T-cell (primary cell): ENCODE measurements at regions not wholly inside any gene's neighbourhood (a gene's known extent, or its start where the extent isn't known, plus 50 kb on each side); places are given as distances from the start of the nearest gene placed in this dataset.

Source experiments
- ATAC-seq, 4 experiments: fragments of 200-7000 bp in 3 of 4; fragments of 150-1000 bp in 1 of 4; cut with Tn5 transposase; replicated peaks in 1 of 4; 1 replicate in 3 of 4; 2 replicates in 1 of 4; pipeline ENCODE4 v1.10.0; 2021; ENCODE audit warnings: moderate library complexity in 3 of 4, mild to moderate bottlenecking in 2 of 4, moderate number of reproducible peaks in 1 of 4
- CTCF ChIA-PET, 2 donors: fragments of 300-600 bp; sonication (Branson Sonifier 250); formaldehyde crosslinking; loops; one replicate each; lab custom pipeline; 2022; ENCODE audit warnings: antibody characterized with exemption in 2 of 2; lab: Charles Lee
- POLR2A ChIA-PET, 2 donors: fragments of 300-600 bp; sonication (Branson Sonifier 250); formaldehyde crosslinking; loops; one replicate each; lab custom pipeline; 2022; ENCODE audit warnings: antibody characterized with exemption in 2 of 2; lab: Charles Lee
- DNase-seq, 35 experiments: peaks; one replicate each; pipeline versions ENCODE4 v3.0.0 to v3.0.0-alpha.2; 2013 to 2023
- H3K27ac ChIP-seq: one replicate; pipeline ENCODE4 v1.5.1; 2013; ENCODE audit warnings: low read length
- H3K27me3 ChIP-seq, 2 experiments: replicated peaks in 1 of 2; 1 replicate in 1 of 2; 2 replicates in 1 of 2; pipeline versions ENCODE4 v1.6.1 to v1.7.0; 2013; ENCODE audit warnings: low read length in 1 of 2, mixed read lengths in 1 of 2; ENCODE audit not compliant: control insufficient read depth in 2 of 2, insufficient read depth in 2 of 2; ENCODE audit errors: extremely low read depth in 1 of 2
- H3K36me3 ChIP-seq, 2 donors: 1 replicate in 1 of 2; 2 replicates in 1 of 2; pipeline versions ENCODE4 v1.6.1 to v1.7.0; 2013; ENCODE audit warnings: low read length in 1 of 2; ENCODE audit not compliant: control insufficient read depth in 2 of 2, insufficient read depth in 1 of 2; ENCODE audit errors: extremely low read depth in 1 of 2
- H3K4me1 ChIP-seq, 2 experiments: 1 replicate in 1 of 2; 2 replicates in 1 of 2; pipeline versions ENCODE4 v1.6.1 to v1.7.0; 2013; ENCODE audit warnings: low read length in 2 of 2, mixed read lengths in 1 of 2; ENCODE audit not compliant: insufficient read depth in 2 of 2, control insufficient read depth in 1 of 2; ENCODE audit errors: extremely low read depth in 1 of 2
- H3K4me3 ChIP-seq, 2 donors: 1 replicate in 1 of 2; 2 replicates in 1 of 2; pipeline versions ENCODE4 v1.5.1 to v1.7.0; 2013; ENCODE audit warnings: mild to moderate bottlenecking in 2 of 2, low read length in 1 of 2, moderate library complexity in 1 of 2; ENCODE audit not compliant: control insufficient read depth in 1 of 2; ENCODE audit errors: extremely low read depth in 1 of 2
- H3K9me3 ChIP-seq: 2 replicates; pipeline ENCODE4 v1.7.0; 2013
- H3K27ac Mint-ChIP-seq, 2 donors: one replicate each; pipeline ENCODE4 v1.8.0; 2020 to 2021; ENCODE audit warnings: mild to moderate bottlenecking in 2 of 2, mixed read lengths in 2 of 2
- H3K27me3 Mint-ChIP-seq, 2 donors: one replicate each; pipeline ENCODE4 v1.8.0; 2021 to 2022; ENCODE audit warnings: mixed read lengths in 2 of 2
- H3K36me3 Mint-ChIP-seq: one replicate; pipeline ENCODE4 v1.8.0; 2021; ENCODE audit warnings: mixed read lengths
- H3K4me1 Mint-ChIP-seq, 3 donors: one replicate each; pipeline ENCODE4 v1.8.0; 2020 to 2022; ENCODE audit warnings: mixed read lengths in 3 of 3, mild to moderate bottlenecking in 1 of 3
- H3K4me3 Mint-ChIP-seq, 3 donors: one replicate each; pipeline ENCODE4 v1.8.0; 2020 to 2022; ENCODE audit warnings: mild to moderate bottlenecking in 3 of 3, mixed read lengths in 3 of 3, moderate library complexity in 3 of 3
- H3K9me3 Mint-ChIP-seq, 3 donors: one replicate each; pipeline ENCODE4 v1.8.0; 2020 to 2022; ENCODE audit warnings: mixed read lengths in 3 of 3
- WGBS: methylation state at CpG from one replicate; pipeline ENCODE4 v1.1.5; 2013; ENCODE audit warnings: missing lambda C conversion rate; ENCODE audit not compliant: insufficient coverage; 5-methylcytosine and 5-hydroxymethylcytosine counted together

DNA sequence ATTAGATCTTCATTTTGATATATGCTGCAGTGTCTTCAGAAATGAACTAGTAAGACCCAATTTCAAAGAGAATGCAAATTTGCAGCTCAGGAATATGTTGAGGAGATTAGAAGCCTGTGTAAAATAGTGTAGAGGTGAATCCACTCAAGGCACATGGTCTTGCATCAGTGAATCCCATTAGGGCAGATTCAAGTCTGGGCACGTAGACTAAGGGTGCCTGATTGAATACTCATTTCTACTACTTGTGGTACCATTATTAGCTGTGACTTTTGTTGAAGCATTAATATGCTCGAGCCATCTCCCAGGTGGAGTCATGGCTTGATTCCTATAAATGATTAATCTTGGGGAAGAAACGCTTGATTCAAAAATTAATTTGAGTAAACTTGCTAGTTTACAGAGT, 129.4 kb downstream of the AKAP11 start:
- Mint-ChIP-seq H3K36me3 (no peaks in the 10 kb centered on the region), H3K4me1 (peaks cover 29 to 43% (median 32%) of the 10 kb centered on the region in 3 donors), H3K9me3 (peaks cover 0 to 4% (median 0%) of the 10 kb centered on the region in 3 donors), H3K27ac (no peak overlapping the region), H3K4me3 (no peak overlapping the region), H3K27me3 (no peaks in the 10 kb centered on the region)
- Histone ChIP-seq H3K9me3 (no peaks in the 10 kb centered on the region), H3K27me3 (no peaks in the 10 kb centered on the region), H3K36me3 (no peaks in the 10 kb centered on the region), H3K4me1 (peaks cover under 1 to 15% of the 10 kb centered on the region in 2 experiments), H3K4me3 (no peak overlapping the region), H3K27ac (no peak overlapping the region)
- 57% methylated on average over 2 of the region's 3 CpGs for WGBS
- ChIA-PET CTCF (no interaction called here), POLR2A (no interaction called here)
- ATAC-seq (no peak), DNase-seq (no peak)

DNA sequence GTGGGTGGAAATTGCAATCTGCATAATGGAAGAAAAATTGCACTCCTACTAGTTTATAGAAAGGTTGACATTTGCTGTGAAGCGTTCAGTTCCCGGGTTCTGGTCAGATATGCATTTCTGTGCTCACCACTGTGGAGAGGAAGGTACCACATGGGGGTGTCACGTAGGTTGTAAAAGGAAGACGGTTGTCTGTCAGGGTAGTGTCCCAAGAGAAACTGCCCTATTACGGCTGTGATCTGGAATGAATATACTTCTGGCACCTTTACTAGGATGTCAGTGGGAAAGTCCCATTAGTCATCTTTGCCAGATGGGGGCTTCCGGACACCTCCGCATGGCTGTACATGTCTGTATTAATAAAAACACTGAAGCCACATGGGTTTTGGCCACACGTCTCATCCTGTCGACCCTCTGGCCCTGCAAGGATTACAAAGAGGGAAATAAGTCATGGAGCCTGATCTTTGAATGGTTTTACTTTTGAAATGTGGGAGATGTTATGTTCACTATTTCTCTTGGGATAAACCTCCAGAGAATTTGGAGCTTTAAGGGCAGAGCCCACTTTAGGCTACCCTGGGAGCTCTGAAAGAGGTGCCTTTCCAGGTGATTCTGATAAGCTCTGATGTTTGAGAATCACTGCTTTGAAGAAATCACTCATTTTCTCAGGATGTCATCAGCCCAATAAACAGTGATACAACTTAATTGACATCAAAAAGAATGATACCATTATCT, 133.9 kb downstream of the AKAP11 start:
- no peaks in the 10 kb centered on the region for H3K27me3 Mint-ChIP-seq
- DNase-seq (peak in 4 of 35 experiments; percentile 4 to 63 (median 15)), ATAC-seq (peak; percentile 38 to 78 (median 44))
- peaks cover 15 to 25% (median 20%) of the 10 kb centered on the region in 3 donors for H3K4me1 Mint-ChIP-seq
- Histone ChIP-seq H3K4me1 (peaks cover 0 to 11% of the 10 kb centered on the region in 2 experiments), H3K36me3 (no peaks in the 10 kb centered on the region), H3K27me3 (no peaks in the 10 kb centered on the region), H3K4me3 (no peak overlapping the region), H3K9me3 (no peaks in the 10 kb centered on the region), H3K27ac (peak overlapping the region; percentile 73)
- no peaks in the 10 kb centered on the region for H3K36me3 Mint-ChIP-seq
- H3K9me3 Mint-ChIP-seq: no peaks in the 10 kb centered on the region
- WGBS: 31% methylated on average over 4 of the region's 9 CpGs
- CTCF ChIA-PET: interaction anchor here in 1 of 2 donors (0.5 to 1.2 kb wide), 2 partner anchors 13 to 192 kb away, joined by 3 to 4 read pairs; no protein-coding TSS in a partner anchor
- H3K27ac Mint-ChIP-seq: peak overlapping the region; percentile 80 to 85
- H3K4me3 Mint-ChIP-seq: peak overlapping the region; percentile 4 to 33 (median 6)
- POLR2A ChIA-PET: interaction anchor here (0.6 kb wide), 2 partner anchors 33 to 35 kb away, joined by 3 to 6 read pairs; no protein-coding TSS in a partner anchor

DNA sequence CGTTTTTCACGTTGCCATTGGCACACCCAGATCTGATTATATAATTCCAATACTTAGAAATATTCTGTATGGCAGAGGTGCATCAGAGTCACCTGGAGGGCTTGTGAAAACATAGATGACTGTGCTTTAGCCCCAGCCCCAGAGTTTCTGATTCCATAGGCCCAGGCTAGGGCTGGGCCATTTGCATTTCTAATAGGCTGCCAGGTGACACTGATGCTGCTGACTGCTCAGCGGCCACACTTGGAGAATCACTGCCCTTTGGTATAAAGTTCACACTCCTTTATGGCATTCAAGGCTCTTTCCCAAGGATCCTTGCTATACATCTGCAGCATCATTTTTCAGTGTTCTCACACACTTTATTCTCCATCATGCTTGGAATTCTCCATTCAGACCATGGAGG, 137.1 kb downstream of the AKAP11 start:
- Histone ChIP-seq H3K4me3 (no peak overlapping the region), H3K36me3 (no peaks in the 10 kb centered on the region), H3K9me3 (no peaks in the 10 kb centered on the region), H3K27ac (no peak overlapping the region), H3K27me3 (no peaks in the 10 kb centered on the region), H3K4me1 (peaks cover 0 to 11% of the 10 kb centered on the region in 2 experiments)
- ChIA-PET CTCF (no interaction called here), POLR2A (no interaction called here)
- H3K4me1 Mint-ChIP-seq: peaks cover 15 to 19% (median 16%) of the 10 kb centered on the region in 3 donors
- no peak for DNase-seq
- no peaks in the 10 kb centered on the region for H3K27me3 Mint-ChIP-seq
- H3K4me3 Mint-ChIP-seq: no peak overlapping the region
- no peak for ATAC-seq
- H3K36me3 Mint-ChIP-seq: no peaks in the 10 kb centered on the region
- 100% methylated on average over 1 of the region's 3 CpGs for WGBS
- no peaks in the 10 kb centered on the region for H3K9me3 Mint-ChIP-seq
- no peak overlapping the region for H3K27ac Mint-ChIP-seq

DNA sequence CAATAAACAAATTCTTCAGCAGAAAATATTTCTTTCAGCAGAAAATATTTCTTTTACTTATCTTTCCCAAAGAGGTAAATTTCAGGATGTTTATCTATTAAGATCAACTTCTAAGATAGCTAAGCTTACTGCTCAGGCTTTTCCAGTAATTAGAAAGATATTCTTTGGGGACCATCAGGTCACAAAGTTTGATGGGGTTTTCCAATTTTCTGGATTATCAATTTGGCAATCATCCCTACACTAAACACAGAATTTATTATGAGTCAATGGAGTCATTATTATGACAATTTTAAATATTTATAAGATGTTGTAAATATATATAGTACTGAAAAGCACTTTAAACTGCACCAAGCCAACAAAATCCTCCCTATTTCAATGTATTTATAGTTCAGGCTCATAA, 137.6 kb downstream of the AKAP11 start:
- Histone ChIP-seq H3K27me3 (no peaks in the 10 kb centered on the region), H3K9me3 (no peaks in the 10 kb centered on the region), H3K27ac (no peak overlapping the region), H3K4me1 (peaks cover 0 to 11% of the 10 kb centered on the region in 2 experiments), H3K36me3 (no peaks in the 10 kb centered on the region), H3K4me3 (no peak overlapping the region)
- H3K9me3 Mint-ChIP-seq: no peaks in the 10 kb centered on the region
- ATAC-seq: no peak
- H3K27me3 Mint-ChIP-seq: no peaks in the 10 kb centered on the region
- ChIA-PET POLR2A (no interaction called here), CTCF (no interaction called here)
- no peaks in the 10 kb centered on the region for H3K36me3 Mint-ChIP-seq
- no peak overlapping the region for H3K27ac Mint-ChIP-seq
- H3K4me1 Mint-ChIP-seq: peaks cover 15 to 19% (median 16%) of the 10 kb centered on the region in 3 donors
- H3K4me3 Mint-ChIP-seq: no peak overlapping the region
- DNase-seq: no peak

DNA sequence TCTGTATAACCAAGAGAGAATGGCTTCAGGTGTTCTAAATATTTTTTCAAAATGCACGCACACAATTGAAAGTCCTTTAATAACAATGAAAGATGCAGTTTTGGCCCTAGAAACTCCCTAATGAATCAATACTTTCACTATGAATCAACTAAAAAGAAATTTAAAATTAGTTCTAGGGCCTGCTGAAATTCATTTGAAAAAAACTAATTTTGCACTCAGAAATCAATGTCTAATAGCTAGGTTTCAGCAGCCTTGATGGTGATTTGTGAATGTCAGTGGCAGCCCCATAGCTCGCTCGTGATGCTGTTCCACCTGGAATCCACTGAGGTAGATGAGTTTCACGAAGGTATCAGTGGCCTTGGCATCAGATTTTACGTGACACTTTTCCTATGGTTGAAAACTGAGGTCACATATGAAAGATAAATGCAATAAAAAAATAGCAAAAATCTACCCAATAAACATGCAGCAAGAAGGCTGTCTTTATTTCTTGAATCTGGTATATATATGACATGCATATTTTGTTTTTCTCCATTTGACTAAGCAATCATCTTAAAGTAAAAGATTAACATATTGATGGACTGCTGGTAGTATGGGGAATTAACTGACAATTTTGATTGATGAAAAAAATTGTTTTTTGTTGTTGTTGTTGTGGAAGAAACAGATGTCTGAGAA, 141.0 kb downstream of the AKAP11 start:
- no peaks in the 10 kb centered on the region for H3K36me3 Mint-ChIP-seq

DNA sequence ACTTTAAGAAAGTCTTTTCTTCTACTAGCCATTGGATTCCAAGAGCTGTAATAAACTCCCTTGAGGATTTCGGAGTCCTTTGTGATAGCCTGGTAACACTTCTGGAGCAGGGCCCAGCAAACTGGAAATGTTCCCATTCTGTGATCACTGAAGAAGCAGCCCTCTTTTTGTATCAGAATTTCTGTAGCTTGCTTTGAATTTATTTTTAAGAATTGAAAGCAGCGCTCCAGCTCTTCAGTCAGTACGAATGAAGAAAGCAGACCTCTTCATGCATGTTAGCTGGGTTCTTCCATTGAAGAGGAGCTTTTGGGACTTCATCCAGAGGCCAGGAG, 141.5 kb downstream of the AKAP11 start:
- Mint-ChIP-seq H3K36me3 (no peaks in the 10 kb centered on the region), H3K4me1 (no peaks in the 10 kb centered on the region), H3K27me3 (no peaks in the 10 kb centered on the region), H3K27ac (no peak overlapping the region), H3K4me3 (no peak overlapping the region), H3K9me3 (no peaks in the 10 kb centered on the region)
- CTCF ChIA-PET: no interaction called here
- no peaks in the 10 kb centered on the region for H3K27me3 ChIP-seq
- H3K4me3 ChIP-seq: no peak overlapping the region
- no peak overlapping the region for H3K27ac ChIP-seq
- no peaks in the 10 kb centered on the region for H3K36me3 ChIP-seq
- ATAC-seq (no peak), DNase-seq (no peak)
- no peaks in the 10 kb centered on the region for H3K4me1 ChIP-seq
- H3K9me3 ChIP-seq: no peaks in the 10 kb centered on the region
- POLR2A ChIA-PET: interaction anchor here in 1 of 2 donors (0.5 kb wide), 1 partner anchor 165 kb away, joined by 4 read pairs; no protein-coding TSS in a partner anchor
- WGBS: 100% methylated on average over 2 of the region's 3 CpGs

More for the DNA sequence above, 141.0 kb downstream of the AKAP11 start:
- WGBS: 30% methylated on average over 2 of the region's 5 CpGs
- no peak overlapping the region for H3K27ac ChIP-seq
- Mint-ChIP-seq H3K4me3 (no peak overlapping the region), H3K9me3 (no peaks in the 10 kb centered on the region), H3K27ac (no peak overlapping the region), H3K27me3 (no peaks in the 10 kb centered on the region), H3K4me1 (no peaks in the 10 kb centered on the region)
- no peak overlapping the region for H3K4me3 ChIP-seq
- no peak for ATAC-seq
- no peaks in the 10 kb centered on the region for H3K4me1 ChIP-seq
- CTCF ChIA-PET: no interaction called here
- POLR2A ChIA-PET: interaction anchor here in 1 of 2 donors (0.5 kb wide), 1 partner anchor 165 kb away, joined by 4 read pairs; no protein-coding TSS in a partner anchor
- no peaks in the 10 kb centered on the region for H3K27me3 ChIP-seq
- H3K9me3 ChIP-seq: no peaks in the 10 kb centered on the region
- no peak for DNase-seq
- no peaks in the 10 kb centered on the region for H3K36me3 ChIP-seq
